B cell (primary cell): ENCODE measurements at regions not wholly inside any gene's neighbourhood (a gene's known extent, or its start where the extent isn't known, plus 50 kb on each side); places are given as distances from the start of the nearest gene placed in this dataset.

ENCODE experiments used
- CTCF ChIP-seq: fragments of 200-600 bp; IDR thresholded peaks from one replicate; pipeline ENCODE4 v1.8.0; 2022; ENCODE audit warnings: antibody characterized with exemption, mild to moderate bottlenecking
- EZH2 ChIP-seq: IDR thresholded peaks from 2 replicates; pipeline ENCODE4 v1.6.1; 2012; ENCODE audit warnings: borderline replicate concordance, low read depth, mild to moderate bottlenecking, moderate library complexity, low read length; ENCODE audit not compliant: insufficient read depth, poor library complexity, severe bottlenecking

DNA sequence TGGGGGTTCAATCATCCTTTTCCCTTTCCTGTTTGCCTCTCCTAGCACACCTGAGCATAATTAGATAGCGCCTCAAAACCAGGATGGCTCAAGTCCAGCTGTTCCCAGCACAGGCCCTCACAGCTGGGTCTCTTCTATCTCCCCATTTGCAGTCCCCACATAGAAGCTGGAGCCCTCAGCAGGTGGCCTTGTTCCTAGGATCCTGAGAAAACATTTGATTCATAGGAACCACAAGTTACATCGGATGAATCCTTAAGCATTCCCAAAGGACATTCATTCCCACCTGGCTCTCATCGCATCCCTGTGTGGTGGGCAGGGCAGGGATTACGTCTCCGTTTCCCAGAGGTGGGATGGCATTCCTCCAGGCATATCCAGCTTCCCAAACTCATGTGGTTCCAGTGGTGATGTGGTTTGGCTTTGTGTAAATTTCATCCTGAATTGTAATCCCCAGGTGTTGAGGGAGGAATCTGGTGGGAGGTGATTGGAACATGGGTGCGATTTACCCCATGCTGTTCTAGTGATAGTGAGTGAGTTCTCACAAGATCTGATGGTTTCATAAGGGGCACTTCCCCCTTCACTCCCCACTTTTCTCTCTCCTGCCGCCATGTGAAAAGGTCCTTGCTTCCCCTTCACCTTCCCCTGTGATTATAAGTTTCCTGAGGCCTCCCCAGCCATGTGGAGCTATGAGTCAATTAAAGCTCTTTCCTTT is 49.8 kb upstream of the LEP start:
- TF ChIP-seq CTCF (no peak), EZH2 (no peak)
